Fibroblast of skin of scalp (primary cell): ENCODE measurements at regions not wholly inside any gene's neighbourhood (a gene's known extent, or its start where the extent isn't known, plus 50 kb on each side); places are given as distances from the start of the nearest gene placed in this dataset.

Experiments used
- DNase-seq: peaks from one replicate; pipeline ENCODE4 v3.0.0-alpha.2; 2013

DNA sequence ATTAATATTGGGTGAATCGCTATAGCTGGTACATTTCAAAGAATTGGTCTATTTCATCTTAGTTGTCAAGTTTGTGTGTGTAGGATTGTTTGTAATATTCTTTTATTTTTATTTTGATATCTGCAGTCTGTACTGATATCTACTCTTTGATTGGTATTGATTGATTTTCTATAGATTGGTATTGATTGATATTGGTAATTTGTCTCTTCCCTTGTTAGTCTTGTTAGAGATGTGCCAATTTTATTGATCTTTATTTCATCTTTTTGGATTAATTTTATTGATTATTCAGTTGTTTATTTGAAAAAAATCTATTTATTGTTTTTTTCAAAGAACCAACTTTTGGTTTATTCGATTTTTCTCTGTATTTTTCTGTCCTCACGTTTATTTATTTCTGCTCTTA lies 61.4 kb downstream of the TM2D3 start:
- DNase-seq = no peak

DNA sequence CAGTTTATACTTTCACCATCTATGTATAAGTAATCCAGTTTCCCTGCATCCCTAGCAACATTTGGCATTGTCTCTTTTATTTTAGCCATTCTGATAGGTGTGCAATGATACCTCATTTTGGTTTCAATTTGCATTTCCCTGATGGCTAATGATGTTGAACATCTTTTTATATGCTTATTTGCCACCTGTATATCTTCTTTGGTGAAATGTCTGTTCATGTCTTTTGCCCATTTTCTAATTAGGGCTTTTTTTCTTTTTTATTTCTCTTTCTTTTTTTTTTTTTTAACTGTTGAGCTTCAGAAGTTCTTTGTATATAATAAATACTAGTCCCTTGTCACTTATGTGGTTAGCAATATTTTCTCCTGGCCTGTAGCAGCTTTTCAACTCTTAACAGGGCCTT lies 68.9 kb downstream of the TM2D3 start:
- no peak for DNase-seq

DNA sequence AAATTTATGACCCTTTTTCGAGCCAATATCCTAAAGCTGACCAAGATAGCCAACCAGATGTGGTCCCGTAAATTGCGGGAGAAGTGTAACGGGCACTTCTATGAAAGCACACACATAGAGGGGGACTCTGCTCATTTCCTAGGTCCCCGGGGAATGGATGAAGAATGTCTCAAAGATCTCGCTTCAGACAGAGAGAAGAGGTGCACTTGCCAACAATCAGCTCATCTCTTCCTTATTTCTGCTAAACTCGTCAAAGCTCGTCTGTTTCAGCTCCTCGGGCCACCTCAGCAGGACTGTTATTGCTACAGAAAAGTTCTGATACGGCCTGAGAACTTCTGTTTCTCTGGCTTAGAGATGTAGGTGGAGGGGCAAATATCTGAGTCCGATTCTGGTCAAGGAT lies 71.8 kb downstream of the TM2D3 start:
- no peak for DNase-seq

DNA sequence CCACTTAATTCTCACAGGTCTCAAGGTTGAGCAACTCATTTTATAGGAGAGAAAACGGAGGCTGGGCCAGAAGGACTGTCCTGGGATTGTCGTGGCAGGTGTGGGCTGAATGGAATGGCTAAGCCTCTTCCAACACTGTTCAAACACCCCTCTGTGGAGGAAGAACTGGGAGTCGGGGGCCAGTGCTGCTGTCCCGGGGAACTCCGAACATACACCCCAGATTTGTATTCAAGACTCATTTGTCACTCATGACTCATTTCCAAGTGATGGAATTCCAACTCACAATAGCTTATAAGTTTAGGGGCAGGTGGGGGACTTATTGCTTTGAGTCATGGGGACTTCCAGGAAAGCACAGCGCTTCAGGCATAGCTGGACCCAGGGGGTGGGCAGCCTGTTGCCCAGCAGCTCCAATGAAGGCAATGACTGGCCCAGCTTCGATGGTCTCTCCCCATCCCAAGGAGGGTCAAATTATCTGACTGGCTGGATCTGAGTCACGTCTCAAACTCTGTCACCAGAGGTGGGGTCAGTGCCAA lies 72.5 kb downstream of the TM2D3 start:
- peak; percentile 38 for DNase-seq

DNA sequence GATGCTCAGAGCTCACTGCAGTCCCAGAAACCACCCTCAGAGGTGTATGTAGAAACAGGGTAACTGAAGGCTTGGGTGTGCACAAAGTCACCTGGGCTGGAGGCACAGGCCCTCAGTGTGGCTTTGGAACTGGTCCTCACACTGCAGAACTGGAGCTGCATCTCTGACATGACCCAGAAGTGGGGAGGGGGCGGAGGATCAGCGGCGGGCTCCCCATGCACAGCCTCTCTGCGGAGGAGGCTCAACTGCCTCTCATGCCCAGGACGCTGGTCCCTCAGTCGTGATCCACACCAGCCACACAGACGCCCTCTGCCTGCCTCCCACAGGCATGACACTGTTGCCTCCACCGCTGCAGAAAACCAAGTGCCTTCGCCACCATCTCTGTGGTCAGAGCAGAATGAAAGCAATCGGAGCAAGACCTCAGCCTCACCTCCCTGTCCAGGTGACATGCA lies 73.7 kb downstream of the TM2D3 start:
- peak; percentile 13 for DNase-seq

DNA sequence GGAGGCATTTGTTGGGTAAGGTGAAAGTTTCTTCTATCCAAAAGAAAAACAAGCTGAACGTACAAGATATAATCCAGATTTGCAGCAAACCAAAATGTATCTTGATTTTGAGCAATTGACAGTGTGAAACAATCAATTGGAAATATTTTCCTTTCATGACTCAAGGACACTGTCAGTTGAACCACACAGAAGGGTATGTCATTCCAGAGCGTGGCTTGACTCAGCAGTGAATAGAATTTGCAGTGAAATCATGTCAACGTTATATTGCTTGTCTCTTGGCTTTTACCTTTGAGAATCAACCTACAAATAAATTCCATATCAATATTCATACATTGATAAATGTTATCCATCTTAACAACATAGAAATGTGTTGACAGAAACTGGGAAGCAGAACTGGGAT lies 78.2 kb downstream of the TM2D3 start:
- no peak for DNase-seq

DNA sequence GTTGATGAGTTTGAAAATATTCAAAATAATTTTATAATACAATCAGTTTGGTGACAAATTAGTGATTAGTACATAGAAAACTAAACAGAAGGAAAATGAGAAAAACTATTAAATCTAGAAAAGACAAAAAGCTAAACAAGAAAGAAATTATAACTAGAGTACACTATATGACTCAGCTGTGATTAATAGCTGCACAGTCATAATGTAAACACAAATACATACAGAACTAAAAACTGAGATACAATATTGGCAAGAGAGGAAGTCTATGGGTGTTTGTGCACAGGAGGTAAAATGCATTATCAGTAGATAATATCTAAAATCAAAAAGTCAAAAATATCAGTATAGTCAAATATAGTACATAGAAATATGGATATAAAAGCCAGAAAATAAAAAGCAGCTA lies 80.7 kb upstream of the PCSK6 start:
- DNase-seq = no peak

DNA sequence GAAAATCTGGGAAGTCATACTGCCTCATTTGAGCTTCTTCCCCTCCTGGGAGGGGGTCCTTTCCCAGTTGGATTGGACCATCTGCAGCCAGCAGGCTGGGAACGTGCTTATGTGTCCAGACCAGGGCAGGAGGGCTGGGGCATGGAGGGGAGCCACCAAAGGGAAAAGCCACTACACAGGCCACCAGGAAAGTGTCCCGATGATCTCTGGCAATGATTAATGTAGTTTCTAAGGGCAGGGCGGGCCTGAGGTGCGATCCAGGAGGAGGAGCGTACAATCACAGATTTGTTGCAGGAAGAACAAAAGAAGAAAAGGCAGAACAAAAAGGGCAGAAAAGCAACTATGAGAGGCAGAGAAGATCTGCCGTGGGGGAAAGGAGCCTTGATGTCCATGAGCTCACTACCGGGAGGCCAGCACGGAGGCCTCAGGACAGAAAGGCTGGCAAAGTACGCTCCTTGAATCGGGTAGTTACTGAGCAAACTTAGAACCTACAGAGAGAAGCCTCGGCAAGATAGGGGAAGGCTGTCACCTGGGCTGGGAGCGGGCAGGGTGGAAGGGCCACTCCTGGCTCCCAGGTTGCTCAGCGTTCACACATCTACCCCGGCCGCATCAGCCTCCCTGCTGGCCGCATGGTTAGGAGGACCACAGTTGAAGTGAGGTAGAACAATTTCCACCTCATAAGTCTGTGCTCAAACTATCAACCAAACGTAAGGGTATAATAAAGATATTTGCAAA lies 79.5 kb upstream of the PCSK6 start:
- DNase-seq = no peak

DNA sequence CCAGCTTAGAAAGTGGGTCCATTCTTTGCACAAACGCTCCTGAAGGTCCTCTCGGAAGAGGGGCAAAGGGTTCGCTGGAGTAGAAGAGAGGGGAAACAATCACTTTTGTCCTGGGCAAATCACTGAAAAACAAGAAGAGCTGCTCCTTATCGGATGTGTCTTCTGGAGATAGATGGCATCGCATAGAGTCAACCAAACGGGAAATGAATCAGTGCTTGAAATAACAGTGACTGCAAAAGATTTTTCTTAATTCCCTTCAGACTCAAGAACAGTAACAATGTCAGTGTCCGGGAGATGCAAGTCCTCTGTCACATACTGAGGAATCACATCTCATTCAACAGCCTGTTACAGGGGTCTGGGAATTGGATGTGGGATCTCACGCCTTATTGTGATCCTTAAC lies 78.8 kb upstream of the PCSK6 start:
- peak; percentile 26 for DNase-seq

DNA sequence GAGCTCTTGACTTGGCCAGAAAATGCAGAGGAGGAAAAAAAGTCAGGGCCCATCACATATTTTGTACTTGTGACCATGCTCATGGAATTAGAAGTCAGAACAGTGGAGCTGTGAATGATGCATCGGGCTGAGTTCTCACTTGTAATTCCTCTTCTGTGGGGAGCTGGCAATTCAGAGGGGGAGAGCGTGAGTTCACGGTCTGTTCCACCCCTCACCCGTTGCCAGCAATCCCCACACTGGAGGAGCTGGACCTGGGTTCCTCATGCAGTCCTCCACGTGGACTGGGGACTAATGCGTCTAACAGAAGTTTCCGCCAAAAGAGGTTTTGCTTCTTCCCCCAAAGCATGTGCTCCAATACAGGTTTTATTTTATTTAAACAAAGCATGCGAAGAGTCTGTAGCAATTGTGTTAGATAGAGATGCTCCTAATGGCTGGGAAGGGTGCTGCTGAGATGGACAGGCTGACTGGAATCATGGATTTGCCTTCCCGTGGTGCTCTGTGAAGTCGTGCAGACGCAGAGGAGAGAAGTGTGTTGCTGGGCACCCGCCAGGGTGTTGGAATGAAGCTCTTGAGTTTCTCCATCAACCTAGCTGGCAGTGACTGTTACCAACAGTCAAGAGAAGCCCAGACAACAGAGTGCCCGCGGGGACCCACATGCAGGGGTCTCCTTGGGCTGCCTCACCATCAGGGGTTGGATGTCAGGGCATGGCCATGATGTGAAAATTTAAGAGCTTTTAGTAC lies 77.4 kb upstream of the PCSK6 start:
- DNase-seq = no peak

DNA sequence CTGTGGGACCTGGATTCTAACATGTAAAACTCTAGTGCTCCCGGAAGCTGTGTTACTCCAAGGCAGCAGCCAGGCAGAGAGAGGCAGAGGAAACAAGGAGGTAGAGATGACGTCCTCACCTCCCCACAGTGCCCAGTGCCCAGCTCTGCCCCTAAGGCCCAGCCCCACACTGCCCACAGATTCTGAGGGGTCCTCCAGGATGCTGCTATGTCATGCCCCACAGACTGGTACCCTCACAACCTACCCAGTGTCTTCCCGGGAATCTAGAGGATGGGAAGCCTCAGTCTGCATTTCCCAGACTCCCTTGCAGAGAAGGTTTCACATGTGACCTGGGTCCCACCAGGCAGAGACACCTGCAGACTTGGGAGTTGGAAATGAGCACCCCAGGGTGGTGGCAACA lies 75.9 kb upstream of the PCSK6 start:
- no peak for DNase-seq

DNA sequence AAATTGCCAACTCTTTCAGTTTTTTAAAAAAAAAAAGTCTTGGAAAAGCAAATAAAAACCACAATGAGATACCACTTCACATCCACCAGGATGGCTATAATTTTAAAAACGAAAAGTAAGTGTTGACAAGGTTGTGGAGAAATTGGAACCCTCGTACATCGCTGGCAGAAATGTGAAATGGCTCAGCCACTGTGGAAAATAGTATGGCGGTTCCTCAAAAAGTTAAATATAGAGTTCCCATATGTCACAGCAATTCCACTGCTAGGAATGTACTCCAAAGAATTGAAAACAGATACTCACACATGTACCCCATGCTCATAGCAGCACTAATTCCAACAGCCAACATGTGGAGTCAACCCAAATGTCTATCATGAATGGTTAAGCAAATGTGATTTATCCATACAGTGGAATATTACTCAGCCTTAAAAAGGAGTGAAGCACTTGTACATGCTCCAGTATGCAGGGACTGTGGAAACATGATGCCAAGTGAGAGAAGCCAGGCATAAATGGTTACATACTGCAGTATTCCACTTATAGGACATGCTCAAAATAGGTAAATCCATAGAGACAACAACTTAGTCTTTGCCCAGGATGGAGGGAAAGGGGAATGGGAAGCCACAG lies 73.8 kb upstream of the PCSK6 start:
- DNase-seq = no peak

DNA sequence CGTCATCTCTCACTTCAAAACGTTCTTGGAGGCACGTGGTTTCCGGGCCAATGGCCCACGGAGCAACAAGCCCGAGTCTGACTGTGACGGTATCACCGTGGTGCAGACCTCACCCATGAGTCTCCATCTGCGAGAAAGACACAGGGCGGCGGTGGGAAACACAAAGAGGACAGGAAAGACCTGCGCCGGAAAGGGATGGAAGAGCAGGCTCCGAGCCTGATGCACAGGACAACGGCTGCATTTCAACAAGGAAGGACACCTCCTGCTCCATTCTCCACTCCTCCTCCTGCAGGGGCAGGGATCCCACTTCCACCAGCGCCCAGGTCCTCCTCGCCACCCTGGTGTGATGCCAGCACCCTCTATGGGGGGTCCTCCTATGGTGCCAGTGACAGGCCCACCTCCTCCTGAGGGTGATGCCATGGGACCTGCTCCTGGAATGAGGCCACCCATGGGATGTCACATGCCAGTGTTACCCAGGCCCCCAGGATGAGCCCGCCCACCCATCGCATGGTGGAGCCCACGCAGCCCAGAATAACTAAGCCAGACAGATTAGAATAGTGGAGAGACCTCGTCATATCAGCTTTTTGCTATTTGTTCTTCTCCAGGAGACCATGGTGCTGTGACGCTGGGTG lies 73.0 kb upstream of the PCSK6 start:
- DNase-seq = no peak

DNA sequence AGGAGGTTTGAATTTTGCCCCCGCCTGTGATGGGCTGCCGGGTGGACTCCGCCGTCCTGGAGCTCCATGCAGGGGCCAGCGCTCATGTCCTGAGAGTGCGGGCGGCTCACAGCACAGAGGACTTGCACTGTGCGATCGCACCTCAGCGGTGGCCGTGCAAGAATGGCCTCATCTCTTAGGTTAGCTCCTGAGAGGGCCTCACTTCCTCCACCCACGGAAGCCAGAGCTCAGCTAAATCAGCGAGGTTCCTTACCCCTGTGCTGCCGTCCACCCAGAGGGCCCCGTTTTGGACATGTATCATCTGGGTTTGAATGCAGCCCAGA lies 72.0 kb upstream of the PCSK6 start:
- DNase-seq = no peak

DNA sequence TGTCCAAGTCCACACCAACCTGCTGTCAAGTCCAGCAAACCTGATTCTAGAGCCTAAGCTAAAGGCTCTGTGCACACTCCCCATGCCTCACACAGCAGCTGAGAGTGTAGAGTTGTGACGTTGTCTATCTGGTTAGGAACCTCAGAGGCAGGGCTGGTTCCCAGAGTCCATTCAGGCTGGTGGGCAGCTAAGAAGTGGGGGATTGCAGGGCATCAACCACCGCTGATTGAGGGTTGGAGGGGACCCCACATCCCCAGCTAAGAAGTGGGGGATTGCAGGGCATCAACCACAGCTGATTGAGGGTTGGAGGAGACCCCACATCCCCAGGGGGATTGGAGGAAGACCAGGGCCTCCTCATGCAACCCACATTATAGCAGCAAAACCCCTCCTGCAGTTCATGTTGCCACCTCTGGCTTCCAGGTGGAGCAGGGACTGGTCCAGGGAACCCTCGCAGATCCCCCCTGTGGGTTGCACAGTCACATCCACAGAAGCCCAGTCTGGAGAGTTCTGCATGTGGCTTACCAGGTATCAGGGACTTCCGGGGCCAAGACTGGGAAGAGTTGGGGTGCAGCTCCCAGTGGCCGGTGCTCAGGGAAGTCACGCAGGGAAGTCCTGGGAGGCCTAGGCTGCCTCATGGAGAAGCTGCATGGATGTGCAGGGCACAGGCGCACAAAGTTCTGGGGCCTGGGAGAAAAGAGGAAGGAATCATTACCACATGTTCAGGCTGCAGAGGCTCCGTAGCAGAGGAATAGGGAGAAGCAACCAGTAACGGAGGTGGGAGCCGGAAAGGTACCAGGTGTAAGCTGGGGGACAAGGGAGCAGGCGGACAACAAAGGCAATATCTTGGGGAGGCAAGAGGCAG lies 71.4 kb upstream of the PCSK6 start:
- no peak for DNase-seq

DNA sequence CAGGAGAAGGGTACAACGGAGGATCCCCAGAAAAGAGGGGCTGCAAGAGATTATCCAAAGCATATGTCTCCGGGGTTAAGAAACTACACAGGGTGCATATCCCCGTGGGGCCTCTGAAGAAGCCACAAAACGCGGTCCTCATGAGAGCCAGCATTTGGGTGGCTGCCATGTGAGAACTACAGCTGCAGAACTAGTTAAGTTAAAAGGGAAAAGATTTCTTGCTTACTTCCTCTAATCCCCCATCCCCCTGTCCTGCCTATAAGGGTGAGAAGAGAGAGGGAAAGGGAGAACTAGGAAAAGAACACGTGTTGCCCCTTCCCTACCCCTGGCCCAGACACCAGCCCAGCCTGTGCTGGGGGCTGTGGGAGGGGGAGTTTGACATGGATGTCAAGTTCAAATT lies 70.4 kb upstream of the PCSK6 start:
- no peak for DNase-seq

DNA sequence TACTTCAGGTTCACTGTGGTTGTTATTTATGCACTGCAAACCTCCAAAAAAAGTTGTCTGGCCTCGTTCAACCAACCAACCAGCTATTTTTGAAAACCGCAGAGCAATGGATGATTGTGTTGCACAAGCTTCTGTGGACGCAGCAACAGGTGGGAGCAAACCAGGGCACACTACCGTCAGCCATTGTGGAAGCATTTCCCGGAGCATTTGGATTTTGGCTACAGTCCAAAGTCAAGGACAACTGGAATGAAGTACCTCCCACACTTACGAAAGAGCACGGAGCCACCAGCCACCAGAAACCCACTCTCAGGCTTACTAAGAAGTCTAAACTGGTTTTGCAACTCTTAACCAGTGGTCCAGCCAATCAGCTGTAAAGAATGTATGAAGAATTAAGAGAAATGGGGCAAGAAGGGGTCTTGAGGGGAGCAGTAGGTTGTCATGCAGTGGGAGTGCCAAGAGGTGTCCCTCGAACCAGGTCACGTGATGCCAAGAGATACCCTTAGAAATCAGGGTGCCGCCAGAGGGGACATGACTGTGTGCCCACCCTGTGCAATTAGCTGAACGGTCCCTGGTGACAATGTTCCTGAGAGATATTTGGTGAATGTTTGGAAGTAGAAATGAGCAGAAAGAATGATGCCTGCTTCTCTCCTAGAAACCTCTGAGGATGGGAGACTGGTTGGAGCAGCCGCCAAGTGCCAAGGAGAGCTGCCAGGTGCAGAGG lies 68.9 kb upstream of the PCSK6 start:
- DNase-seq = no peak

DNA sequence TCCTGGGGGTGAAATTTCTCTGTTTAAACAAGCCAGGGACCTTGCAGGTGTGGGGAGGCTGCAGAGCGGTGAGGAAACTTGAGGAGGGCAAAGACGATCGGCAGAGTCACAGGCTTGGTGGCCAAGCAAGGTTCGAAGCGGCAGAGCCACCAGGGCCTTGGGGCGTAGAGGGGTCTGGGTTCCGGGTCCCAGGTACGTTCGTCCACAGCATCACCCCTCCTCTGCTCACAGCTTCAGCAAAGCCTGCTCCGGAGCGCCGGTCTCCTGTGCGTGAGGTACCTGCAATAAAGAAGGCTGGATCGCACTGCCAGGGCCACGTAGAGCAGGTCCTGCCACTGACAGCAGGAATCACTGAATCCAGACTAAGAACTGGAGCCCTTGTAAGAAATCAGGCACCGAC lies 66.8 kb upstream of the PCSK6 start:
- DNase-seq = no peak

DNA sequence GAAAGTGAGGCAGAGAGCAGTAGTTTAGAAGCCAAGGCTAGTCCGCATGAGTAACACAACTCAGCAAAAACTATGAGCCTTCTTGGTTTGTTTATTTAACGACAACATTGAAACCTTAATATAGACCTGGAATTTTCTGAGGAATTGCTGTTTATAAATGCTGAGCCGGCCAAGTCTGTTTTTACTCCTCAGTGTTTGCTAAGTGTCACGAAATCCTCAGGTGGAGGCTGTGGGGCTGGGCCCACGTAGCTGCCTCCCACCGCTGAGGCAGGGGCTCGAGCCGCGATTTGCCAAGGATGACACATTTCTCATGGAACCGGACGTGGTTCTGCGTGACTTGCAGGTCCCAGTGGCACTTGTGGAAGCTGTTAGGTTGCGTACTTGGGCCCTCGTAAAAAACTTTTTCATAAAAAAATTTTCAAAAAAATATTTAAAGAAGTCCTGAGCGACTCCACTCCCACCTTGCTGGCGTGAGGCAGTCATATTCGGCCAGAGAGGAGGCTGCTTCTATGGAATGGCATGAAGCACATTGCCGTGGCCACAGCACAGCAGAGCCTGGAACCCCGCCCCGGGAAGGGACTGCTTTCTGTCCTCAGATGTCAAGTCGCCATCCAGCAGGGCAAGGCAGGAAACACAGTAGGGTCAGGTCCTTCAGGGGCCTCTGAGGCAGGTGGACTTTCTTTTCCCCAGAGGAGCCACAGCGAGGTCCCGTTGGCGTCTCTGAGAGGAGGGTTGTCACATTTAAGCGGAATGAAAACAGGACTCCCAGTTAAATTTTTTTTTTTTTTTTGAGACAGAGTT lies 64.8 kb upstream of the PCSK6 start:
- DNase-seq = no peak

DNA sequence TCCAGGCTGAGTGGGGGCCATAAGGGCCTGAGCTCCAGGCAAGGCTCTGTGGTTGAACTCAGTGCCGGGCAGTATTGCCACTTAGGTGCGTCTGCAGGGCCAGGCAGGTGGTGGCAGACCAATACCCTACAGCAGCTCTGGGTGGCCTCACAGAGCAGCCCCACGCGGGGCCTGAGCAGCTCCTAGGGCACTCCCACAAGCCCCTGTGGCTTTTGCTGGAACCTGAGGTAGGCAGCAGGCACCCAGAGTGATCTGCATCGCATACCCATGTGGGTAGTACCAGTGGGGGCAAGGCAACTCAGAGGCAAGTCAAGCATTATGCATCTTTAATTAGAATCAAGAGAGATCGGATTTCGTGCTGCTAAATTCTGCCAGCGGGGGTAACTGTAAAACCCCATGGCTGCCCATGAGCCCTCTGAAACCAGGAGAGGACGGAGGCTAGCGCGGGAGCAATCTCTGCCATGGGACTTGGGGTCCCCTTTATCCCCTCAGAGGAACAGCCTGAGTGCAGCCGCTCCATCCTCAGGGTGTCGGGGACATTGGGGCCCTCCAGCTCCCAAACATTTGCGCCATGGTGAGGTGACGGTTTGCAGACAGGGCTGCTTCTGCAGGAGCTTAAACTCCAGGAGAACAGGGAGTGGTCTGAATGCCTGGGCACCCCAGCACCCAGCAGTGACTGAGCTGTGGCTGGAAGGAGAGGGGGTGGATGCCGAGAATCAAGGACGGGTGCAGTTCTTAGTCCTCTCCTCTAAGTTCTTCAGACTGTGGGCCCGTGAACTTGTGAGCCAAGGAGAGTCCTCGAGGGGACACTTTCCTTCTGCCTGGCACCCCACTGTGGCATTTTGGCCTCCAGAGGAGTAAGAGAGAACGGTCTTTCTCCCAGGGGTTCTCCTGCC lies 62.4 kb upstream of the PCSK6 start:
- no peak for DNase-seq
